H1 (cell line): ENCODE measurements at regions not wholly inside any gene's neighbourhood (a gene's known extent, or its start where the extent isn't known, plus 50 kb on each side); places are given as distances from the start of the nearest gene placed in this dataset.

Experiments used
- CTCF ChIA-PET: fragments of 300-600 bp; sonication (Branson Sonifier 250); formaldehyde crosslinking; loops from one replicate; lab custom pipeline; 2021; ENCODE audit not compliant: partially characterized antibody; lab: Charles Lee
- POLR2A ChIA-PET: fragments of 300-600 bp; sonication (Branson Sonifier 250); formaldehyde crosslinking; loops from one replicate; lab custom pipeline; 2021; ENCODE audit warnings: inconsistent platforms; ENCODE audit not compliant: partially characterized antibody; lab: Charles Lee
- DNase-seq, 2 experiments: peaks; one replicate each; pipeline versions ENCODE4 v3.0.0 to v3.0.0-alpha.2; 2010 to 2022; ENCODE audit warnings: low spot score in 2 of 2, low read depth in 1 of 2, mixed read lengths in 1 of 2
- FAIRE-seq: peaks from 2 replicates; lab custom pipeline; 2011; peaks lifted over from hg19 to GRCh38; lab: Jason Lieb, UNC
- H2AFZ ChIP-seq: 2 replicates; pipeline ENCODE4 v1.8.1; 2012; ENCODE audit warnings: low read length, inconsistent platforms
- H2AK5ac ChIP-seq: 2 replicates; pipeline ENCODE4 v1.6.1; 2013; ENCODE audit warnings: low read depth, low read length
- H2BK120ac ChIP-seq: replicated peaks from 2 replicates; pipeline ENCODE3; 2013; ENCODE audit warnings: low read depth, low read length, inconsistent platforms
- H2BK12ac ChIP-seq: 2 replicates; pipeline ENCODE4 v1.6.1; 2013; ENCODE audit warnings: low read depth, low read length
- H2BK15ac ChIP-seq: 2 replicates; pipeline ENCODE4 v1.6.1; 2013; ENCODE audit warnings: low read length
- H2BK20ac ChIP-seq: 2 replicates; pipeline ENCODE4 v1.6.1; 2013; ENCODE audit warnings: low read length
- H2BK5ac ChIP-seq: 2 replicates; pipeline ENCODE4 v1.6.1; 2013; ENCODE audit warnings: low read depth, low read length
- H3K14ac ChIP-seq: 2 replicates; pipeline ENCODE4 v1.6.1; 2013; ENCODE audit warnings: inconsistent platforms; ENCODE audit not compliant: insufficient read length
- H3K18ac ChIP-seq: 2 replicates; pipeline ENCODE4 v1.6.1; 2013; ENCODE audit warnings: low read length; ENCODE audit errors: extremely low read depth
- H3K23ac ChIP-seq: 2 replicates; pipeline ENCODE4 v1.6.1; 2013; ENCODE audit warnings: inconsistent platforms; ENCODE audit not compliant: insufficient read length
- H3K23me2 ChIP-seq: 2 replicates; pipeline ENCODE4 v1.6.1; 2013; ENCODE audit warnings: low read depth, low read length
- H3K27ac ChIP-seq: 2 replicates; pipeline ENCODE4 v1.6.1; 2011; ENCODE audit warnings: low read depth, low read length, inconsistent platforms
- H3K27me3 ChIP-seq, 4 experiments: replicated peaks in 1 of 4; 1 replicate in 1 of 4; 2 replicates in 3 of 4; pipeline versions ENCODE4 v1.6.1 to v1.8.1; 2011 to 2013; ENCODE audit warnings: low read length in 3 of 4, mild to moderate bottlenecking in 3 of 4, inconsistent platforms in 2 of 4, mixed read lengths in 2 of 4, moderate library complexity in 1 of 4; ENCODE audit not compliant: control insufficient read depth in 3 of 4, insufficient read depth in 3 of 4; ENCODE audit errors: extremely low read depth in 1 of 4
- H3K36me3 ChIP-seq, 4 experiments: 2 replicates each; pipeline versions ENCODE4 v1.6.1 to v1.8.1; 2011 to 2013; ENCODE audit warnings: mild to moderate bottlenecking in 4 of 4, low read length in 3 of 4, moderate library complexity in 2 of 4, control low read depth in 1 of 4, inconsistent platforms in 1 of 4; ENCODE audit not compliant: insufficient read depth in 4 of 4, control insufficient read depth in 2 of 4
- H3K4ac ChIP-seq: replicated peaks from 2 replicates; pipeline ENCODE3; 2013; ENCODE audit warnings: low read length, low read depth, mixed read lengths, inconsistent platforms; ENCODE audit not compliant: insufficient read length
- H3K4me1 ChIP-seq, 4 experiments: replicated peaks in 1 of 4; 1 replicate in 1 of 4; 2 replicates in 3 of 4; pipeline versions ENCODE4 v1.6.1 to v1.8.1; 2011 to 2013; ENCODE audit warnings: low read length in 3 of 4, inconsistent platforms in 2 of 4, mixed read lengths in 1 of 4; ENCODE audit not compliant: insufficient read depth in 4 of 4, control insufficient read depth in 3 of 4
- H3K4me2 ChIP-seq, 2 experiments: 2 replicates each; pipeline versions ENCODE4 v1.6.1 to v1.8.1; 2011 to 2013; ENCODE audit warnings: low read depth in 2 of 2, low read length in 2 of 2, control low read depth in 1 of 2, inconsistent platforms in 1 of 2, mild to moderate bottlenecking in 1 of 2; ENCODE audit not compliant: insufficient read depth in 1 of 2
- H3K4me3 ChIP-seq, 4 experiments: fragments of 200-600, 300-600 bp in 1 of 4; sonication (generic), shearing (Covaris generic), sonication (Bioruptor Twin) in 1 of 4; 2 replicates each; pipeline versions ENCODE4 v1.5.1 to v1.8.1; 2011 to 2016; ENCODE audit warnings: low read length in 4 of 4, low read depth in 3 of 4, control low read depth in 2 of 4, inconsistent platforms in 2 of 4, mild to moderate bottlenecking in 2 of 4, mixed read lengths in 1 of 4, moderate library complexity in 1 of 4; ENCODE audit not compliant: insufficient read depth in 2 of 4; ENCODE audit errors: extremely low read depth in 1 of 4
- H3K56ac ChIP-seq: replicated peaks from 2 replicates; pipeline ENCODE3; 2013; ENCODE audit warnings: low read depth, mild to moderate bottlenecking, mixed read lengths, low read length, inconsistent platforms; ENCODE audit not compliant: insufficient read length
- H3K79me1 ChIP-seq: 2 replicates; pipeline ENCODE4 v1.6.1; 2013; ENCODE audit warnings: low read depth, low read length, control low read depth
- H3K79me2 ChIP-seq, 2 experiments: 2 replicates each; pipeline versions ENCODE4 v1.6.1 to v1.8.1; 2012 to 2013; ENCODE audit warnings: low read length in 2 of 2, mild to moderate bottlenecking in 2 of 2, inconsistent platforms in 1 of 2; ENCODE audit not compliant: insufficient read depth in 2 of 2, control insufficient read depth in 1 of 2
- H3K9ac ChIP-seq, 4 experiments: replicated peaks in 1 of 4; 1 replicate in 1 of 4; 2 replicates in 3 of 4; pipeline versions ENCODE4 v1.6.1 to v1.8.1; 2011 to 2013; ENCODE audit warnings: low read depth in 3 of 4, low read length in 3 of 4, control low read depth in 2 of 4, mild to moderate bottlenecking in 2 of 4, moderate library complexity in 2 of 4, inconsistent platforms in 1 of 4; ENCODE audit errors: extremely low read depth in 1 of 4
- H3K9me3 ChIP-seq, 2 experiments: 2 replicates each; pipeline versions ENCODE4 v1.6.1 to v1.8.1; 2012 to 2013; ENCODE audit warnings: mild to moderate bottlenecking in 2 of 2, moderate library complexity in 2 of 2, control low read depth in 1 of 2, inconsistent platforms in 1 of 2, low read depth in 1 of 2, low read length in 1 of 2, mixed read lengths in 1 of 2; ENCODE audit not compliant: insufficient read depth in 2 of 2
- H4K20me1 ChIP-seq, 2 experiments: replicated peaks in 1 of 2; 2 replicates each; pipeline versions ENCODE3 to v1.8.1; 2011 to 2013; ENCODE audit warnings: inconsistent platforms in 2 of 2, low read length in 2 of 2, mild to moderate bottlenecking in 1 of 2; ENCODE audit not compliant: insufficient read depth in 2 of 2, control insufficient read depth in 1 of 2
- H4K5ac ChIP-seq: 2 replicates; pipeline ENCODE4 v1.6.1; 2013; ENCODE audit warnings: low read length, low read depth, mixed read lengths, inconsistent platforms; ENCODE audit not compliant: insufficient read length
- H4K8ac ChIP-seq: 2 replicates; pipeline ENCODE4 v1.8.0; 2013; ENCODE audit warnings: mild to moderate bottlenecking, moderate library complexity, low read length, inconsistent platforms; ENCODE audit not compliant: insufficient read depth; ENCODE audit errors: extremely low read depth
- H4K91ac ChIP-seq: replicated peaks from 2 replicates; pipeline ENCODE3; 2013; ENCODE audit warnings: low read length, mixed read lengths, inconsistent platforms; ENCODE audit not compliant: insufficient read length
- EGR1 ChIP-seq: IDR thresholded peaks from 2 replicates; pipeline ENCODE4 v1.6.1; 2011; ENCODE audit warnings: low read depth, low read length, borderline replicate concordance
- EZH2 ChIP-seq: fragments of 200-600 bp; sonication (generic); IDR thresholded peaks from 2 replicates; pipeline ENCODE4 v1.7.1; 2012; ENCODE audit warnings: low read depth, mild to moderate bottlenecking, moderate library complexity, low read length, inconsistent platforms; ENCODE audit not compliant: severe bottlenecking
- GABPA ChIP-seq: IDR thresholded peaks from 2 replicates; pipeline ENCODE4 v1.6.1; 2011; ENCODE audit warnings: mild to moderate bottlenecking, low read length, moderate library complexity, borderline replicate concordance; ENCODE audit not compliant: insufficient read depth
- HDAC2 ChIP-seq, 2 experiments: fragments of 300-600 bp in 1 of 2; sonication (generic) in 1 of 2; IDR thresholded peaks; 2 replicates each; pipeline ENCODE4 v1.6.1; 2011 to 2012; ENCODE audit warnings: low read depth in 2 of 2, low read length in 2 of 2, mild to moderate bottlenecking in 2 of 2, moderate library complexity in 2 of 2, borderline replicate concordance in 1 of 2, inconsistent platforms in 1 of 2
- KDM5A ChIP-seq: fragments of 200-600 bp; IDR thresholded peaks from 2 replicates; pipeline ENCODE4 v1.7.1; 2012; ENCODE audit warnings: mild to moderate bottlenecking, low read length, inconsistent platforms, mixed read lengths
- RBBP5 ChIP-seq: IDR thresholded peaks from 2 replicates; pipeline ENCODE4 v1.7.1; 2012; ENCODE audit warnings: low read depth, mild to moderate bottlenecking, inconsistent platforms, low read length, moderate library complexity, borderline replicate concordance
- RNF2 ChIP-seq: fragments of 200-900, 300-1000 bp; sonication (generic); IDR thresholded peaks from 2 replicates; pipeline ENCODE4 v1.7.1; 2016; ENCODE audit warnings: borderline replicate concordance, low read depth, mild to moderate bottlenecking, antibody characterized with exemption, low read length; ENCODE audit not compliant: poor library complexity, severe bottlenecking; ENCODE audit errors: missing control alignments
- SP2 ChIP-seq: IDR thresholded peaks from 2 replicates; pipeline ENCODE4 v1.6.1; 2012; ENCODE audit warnings: mild to moderate bottlenecking, low read length, inconsistent platforms
- TAF7 ChIP-seq: optimal IDR thresholded peaks from 2 replicates; pipeline ENCODE3; 2011; ENCODE audit warnings: low read depth, mild to moderate bottlenecking, inconsistent platforms, low read length, moderate library complexity, borderline replicate concordance
- TBP ChIP-seq: IDR thresholded peaks from 2 replicates; pipeline ENCODE4 v1.6.1; 2011; ENCODE audit warnings: low read depth, low read length, improper control_type of control experiment
- TCF12 ChIP-seq: IDR thresholded peaks from 2 replicates; pipeline ENCODE4 v1.6.1; 2011; ENCODE audit warnings: low read depth, mild to moderate bottlenecking, low read length
- WGBS, 2 experiments: shearing (Covaris generic) in 1 of 2; methylation state at CpG; one replicate each; pipeline versions ENCODE4 v1.1.6 to v1.1.7; 2013 to 2015; ENCODE audit warnings: low lambda C conversion rate in 2 of 2, mixed read lengths in 2 of 2, inconsistent platforms in 1 of 2, low coverage in 1 of 2, missing lambda C conversion rate in 1 of 2; ENCODE audit not compliant: insufficient replicate concordance in 2 of 2, insufficient coverage in 1 of 2, insufficient read length in 1 of 2; ENCODE audit errors: extremely low coverage in 1 of 2, missing lambda C conversion rate in 1 of 2; 5-methylcytosine and 5-hydroxymethylcytosine counted together

GRCh38 chr4:153098427-153098826, 105.8 kb upstream of the TRIM2 start:
- Histone ChIP-seq H2AK5ac (no peak overlapping the region), H2BK5ac (no peak overlapping the region), H3K4me3 (no peak overlapping the region), H3K4me2 (no peak overlapping the region), H3K4me1 (0 out of 7 replicates have a peak, but pooled peaks cover 0 to 3% (median 0%) of the 10 kb centered on the region in 4 experiments), H2AFZ (no peak overlapping the region), H3K27ac (no peak overlapping the region), H3K79me1 (no peaks in the 10 kb centered on the region), H3K56ac (no peak overlapping the region), H2BK120ac (no peak overlapping the region), H3K9me3 (no peaks in the 10 kb centered on the region), H2BK15ac (no peak overlapping the region), H3K14ac (no peak overlapping the region), H4K91ac (no peak overlapping the region), H3K23me2 (no peaks in the 10 kb centered on the region; the same call in 1 of the 2 replicates), H2BK20ac (no peak overlapping the region), H3K79me2 (no peaks in the 10 kb centered on the region), H3K23ac (no peak overlapping the region), H4K20me1 (no peaks in the 10 kb centered on the region), H2BK12ac (no peak overlapping the region), H4K8ac (no peak overlapping the region), H3K36me3 (no peaks in the 10 kb centered on the region), H4K5ac (no peak overlapping the region), H3K18ac (no peak overlapping the region), H3K9ac (no peak overlapping the region), H3K4ac (no peak overlapping the region), H3K27me3 (no peaks in the 10 kb centered on the region)
- FAIRE-seq, result no peak
- TF ChIP-seq TBP, result no peak
- TF ChIP-seq SP2, result no peak
- TF ChIP-seq RNF2, result no peak
- TF ChIP-seq KDM5A, result no peak
- no peak for TF ChIP-seq EZH2
- TF ChIP-seq HDAC2 (IDR thresholded peaks at IDR 0.05; ENCODE audit: borderline replicate concordance in 1 of 2, low read depth in 2 of 2, low read length in 2 of 2), result no peak
- TF ChIP-seq RBBP5, result no peak
- no peak for TF ChIP-seq TAF7
- no peak for TF ChIP-seq EGR1
- TF ChIP-seq GABPA, result no peak
- TF ChIP-seq TCF12, result no peak
- DNase-seq, result no peak
- 54% methylated on average over 3 of the region's 3 CpGs; no CpG with 5 or more reads in 1 of the 2 experiments for WGBS, 2 experiments
- CTCF ChIA-PET, result interaction anchor here (0.6 to 9.3 kb wide), 6 partner anchors 10 to 266 kb away, joined by 3 to 92 read pairs (median 4); no protein-coding TSS in a partner anchor
- POLR2A ChIA-PET, result no interaction called here
